Fibroblast of skin of left biceps (primary cell): ENCODE measurements at regions not wholly inside any gene's neighbourhood (a gene's known extent, or its start where the extent isn't known, plus 50 kb on each side); places are given as distances from the start of the nearest gene placed in this dataset.

Experiments
- DNase-seq, 2 experiments: peaks; one replicate each; pipeline ENCODE4 v3.0.0-alpha.2; 2013; ENCODE audit warnings: low read depth in 2 of 2

DNA sequence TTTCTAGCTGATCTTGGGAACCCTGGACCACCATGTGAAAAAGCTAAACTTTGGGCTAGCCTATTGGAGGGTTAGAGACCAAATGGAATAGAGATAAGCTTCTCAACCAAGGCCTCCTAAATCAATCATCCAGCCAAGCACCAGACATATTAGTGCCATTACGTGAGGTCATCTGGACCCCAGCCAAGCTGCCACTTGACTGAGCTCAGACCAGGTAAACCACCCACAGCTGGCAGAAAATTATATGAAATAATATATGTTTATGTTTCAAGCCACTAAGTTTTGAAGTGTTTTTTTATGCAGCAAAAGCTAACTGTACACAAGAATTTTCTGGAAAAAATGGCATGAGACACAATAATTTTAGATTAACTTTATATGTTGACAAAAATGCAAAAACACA, 82.6 kb upstream of the PCGF5 start:
- no peak for DNase-seq

DNA sequence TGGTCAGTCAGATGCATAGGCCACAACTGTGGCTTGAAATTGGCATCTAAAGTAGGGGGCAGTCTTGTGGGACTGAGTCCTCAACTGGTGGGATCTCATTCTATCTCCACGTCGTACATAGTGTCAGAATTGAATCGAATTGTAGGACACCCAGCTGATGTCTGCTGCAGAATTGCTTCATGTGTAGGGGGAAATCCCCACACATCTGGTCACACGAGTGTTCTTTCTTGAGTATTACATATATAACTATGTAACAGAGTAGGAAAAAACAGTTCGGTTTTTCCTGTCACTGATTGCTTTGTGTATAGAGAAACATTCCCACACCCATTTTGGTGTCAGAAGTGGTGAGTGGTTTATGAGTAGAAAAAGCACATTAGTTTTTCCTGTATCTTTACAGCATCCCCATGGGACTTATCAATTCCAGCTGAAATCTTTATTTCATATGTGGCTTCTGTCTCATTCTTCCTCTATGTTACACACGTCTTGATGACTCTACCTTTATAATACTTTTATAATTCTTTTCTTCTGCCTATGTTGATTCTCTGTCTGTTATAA, 79.4 kb upstream of the PCGF5 start:
- DNase-seq, result no peak

DNA sequence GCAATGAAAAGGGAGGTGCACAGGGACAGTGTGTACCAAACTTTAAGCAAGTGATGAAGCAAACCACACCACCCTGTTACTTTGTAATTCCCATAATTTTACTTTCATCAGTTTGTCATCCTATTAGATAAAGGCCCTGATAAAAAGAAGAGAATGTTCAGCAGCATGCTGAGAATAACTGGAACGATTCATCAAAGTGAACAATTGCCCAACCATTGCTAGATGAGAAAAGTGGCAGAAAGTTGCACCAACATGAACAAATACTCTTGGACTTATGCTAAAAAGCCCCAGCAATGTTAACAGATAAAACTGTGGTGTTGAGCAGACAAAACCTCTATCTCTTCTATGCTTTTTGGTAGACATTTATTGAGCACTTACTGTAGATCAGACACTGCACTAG, 75.5 kb upstream of the PCGF5 start:
- no peak for DNase-seq

DNA sequence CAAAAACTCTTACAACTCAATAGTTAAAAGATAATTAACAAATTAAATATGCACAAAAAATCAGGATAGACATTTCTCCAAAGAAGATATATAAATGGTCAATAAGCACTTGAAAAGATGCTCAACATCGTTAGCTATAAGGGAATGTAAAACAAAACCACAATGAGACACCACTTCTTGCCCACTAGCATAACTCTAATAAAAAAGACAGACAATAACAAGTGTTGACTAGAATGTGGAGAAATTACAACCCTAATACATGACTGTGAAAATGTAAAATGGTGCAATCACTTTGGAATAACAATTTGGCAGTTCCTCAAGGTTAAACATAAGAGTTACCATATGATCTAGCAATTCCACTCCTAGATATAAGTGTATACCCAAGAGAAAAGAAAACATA, 74.3 kb upstream of the PCGF5 start:
- DNase-seq, result no peak

DNA sequence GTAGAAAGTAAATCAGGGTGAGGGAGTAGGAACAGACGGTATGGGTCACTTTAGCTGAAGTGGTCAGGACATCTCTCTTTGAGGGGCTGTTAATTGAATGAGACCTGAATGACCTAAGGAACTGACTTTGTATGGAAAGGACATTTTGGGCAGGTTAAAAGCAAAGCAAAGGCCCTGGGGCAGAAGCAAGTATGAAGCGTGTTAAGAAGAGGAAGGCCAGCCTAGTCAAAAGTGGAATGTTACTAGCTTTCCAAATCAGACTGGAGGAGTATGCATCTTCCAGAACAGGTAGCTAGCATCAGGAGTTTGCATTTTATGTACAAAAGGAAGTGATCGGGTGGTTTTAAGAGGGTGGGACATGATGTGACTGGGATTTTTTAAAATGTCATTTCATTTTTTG, 70.9 kb upstream of the PCGF5 start:
- DNase-seq, result no peak

DNA sequence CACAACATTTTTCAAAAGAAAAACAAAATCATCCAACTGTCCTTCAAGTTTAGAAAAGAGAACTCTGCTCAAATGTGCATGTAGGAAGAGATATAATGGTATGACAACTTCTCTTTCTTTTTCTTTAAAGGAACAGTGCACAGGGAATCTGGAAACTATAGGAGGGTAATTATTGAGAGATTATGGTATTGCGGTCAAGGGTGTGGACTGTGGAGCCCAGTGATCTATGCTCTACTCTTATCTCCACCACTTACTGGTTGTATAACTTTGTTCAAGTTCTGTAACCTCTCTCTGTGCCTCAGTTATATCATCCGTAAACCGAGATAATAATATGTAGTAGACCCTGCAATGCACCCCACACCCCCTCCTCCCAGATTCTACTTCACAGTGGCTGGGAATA, 69.8 kb upstream of the PCGF5 start:
- no peak for DNase-seq

DNA sequence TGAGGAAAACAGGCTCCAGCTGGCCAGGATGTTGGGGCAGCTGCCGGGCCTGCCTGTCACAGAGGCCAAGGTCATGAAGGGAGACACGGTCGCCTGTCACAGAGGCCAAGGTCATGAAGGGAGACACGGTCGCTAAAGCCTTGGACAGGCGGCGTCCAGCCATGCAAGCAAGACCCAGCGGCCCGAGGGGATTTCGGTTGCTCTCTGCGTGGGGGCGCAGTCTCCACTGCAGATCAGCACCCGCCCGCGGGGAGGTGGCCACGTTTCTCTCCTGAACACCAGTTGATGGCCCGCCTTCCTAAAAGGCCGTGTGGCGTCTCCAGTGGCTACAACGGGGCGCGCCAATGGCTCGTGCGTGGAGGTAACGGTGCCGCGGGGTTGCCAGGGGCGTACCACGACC, 67.0 kb upstream of the PCGF5 start:
- DNase-seq, result no peak

DNA sequence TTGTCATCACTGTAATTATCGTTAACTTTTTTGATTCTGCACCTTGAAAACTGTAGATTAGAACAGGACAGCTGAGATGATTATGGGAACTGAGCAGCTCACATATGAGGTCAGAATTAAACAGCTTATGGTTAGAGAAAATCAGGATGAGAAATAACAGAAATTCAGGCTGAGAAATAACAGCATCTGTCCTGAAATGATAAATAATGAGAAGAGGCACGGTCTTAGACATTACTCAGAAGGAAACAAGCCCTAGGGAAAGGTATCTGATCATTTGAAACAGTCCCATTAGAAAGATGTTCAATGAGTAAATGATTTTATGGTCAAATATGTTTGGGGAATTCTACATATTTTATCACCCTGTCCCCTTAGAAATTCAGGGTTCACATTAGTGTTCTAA, 65.6 kb upstream of the PCGF5 start:
- no peak for DNase-seq

DNA sequence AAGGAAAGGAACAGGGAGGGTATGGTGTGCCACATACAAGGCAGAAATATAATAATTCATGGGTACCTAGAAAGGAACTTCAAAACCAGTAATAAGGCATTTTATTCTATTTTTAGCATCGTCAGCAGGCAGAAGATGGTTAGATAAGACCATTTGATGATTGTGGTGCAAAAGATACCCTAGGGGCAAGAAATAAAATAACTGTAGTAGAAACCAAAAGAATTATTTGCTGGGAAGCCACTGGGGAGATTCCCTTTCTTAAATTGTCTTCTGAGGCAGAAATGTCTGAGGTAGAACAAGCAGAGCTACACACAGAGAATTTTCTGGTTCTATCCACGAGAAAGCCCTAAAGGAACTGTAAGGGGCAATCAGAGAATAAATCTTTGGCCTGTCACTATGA, 64.3 kb upstream of the PCGF5 start:
- DNase-seq, result no peak

DNA sequence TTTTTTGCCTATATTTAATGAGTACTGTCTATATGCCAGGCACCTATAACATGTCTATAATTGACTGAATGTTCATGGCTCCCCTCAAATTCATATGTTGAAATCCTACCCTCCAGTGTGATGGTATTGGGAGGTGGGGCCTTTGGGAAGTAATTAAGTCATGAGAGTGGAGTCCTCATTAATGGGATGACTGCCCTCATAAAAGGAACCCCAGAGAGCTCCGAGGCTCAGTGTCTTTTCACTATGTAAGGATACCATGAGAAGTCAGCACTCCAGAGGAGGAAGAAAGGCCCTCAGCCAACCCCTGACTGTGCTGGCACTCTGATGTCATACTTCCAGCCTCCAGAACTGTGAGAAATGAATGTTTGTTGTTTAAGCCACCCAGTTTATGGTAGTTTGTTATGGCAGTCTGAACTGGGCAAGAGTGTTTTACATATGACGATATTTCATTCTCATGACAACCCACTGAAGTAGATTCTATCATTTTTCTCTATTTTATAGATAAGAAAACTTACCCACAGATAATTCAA, 61.1 kb upstream of the PCGF5 start:
- no peak for DNase-seq

DNA sequence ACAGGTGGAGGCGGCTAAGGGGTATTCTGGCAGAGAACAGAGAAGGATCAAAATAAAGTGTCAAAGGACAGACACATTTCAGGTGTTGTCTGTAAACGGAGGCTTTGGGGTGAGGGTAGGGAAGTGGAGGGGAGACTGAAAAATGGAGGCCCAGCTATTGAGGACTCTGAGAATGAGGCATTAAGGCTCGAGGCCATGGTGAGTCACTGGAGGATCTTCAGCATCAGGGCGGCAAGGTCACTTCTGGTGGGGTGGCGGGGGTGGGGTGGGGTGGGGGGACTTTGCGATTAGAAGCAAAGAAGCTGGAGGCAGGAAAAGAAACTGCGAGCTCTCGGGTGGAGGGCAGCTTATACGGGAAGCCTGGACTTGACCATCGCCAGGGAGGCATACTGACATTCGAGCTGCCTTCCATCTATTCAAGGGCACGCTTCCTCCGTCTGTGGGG, 58.4 kb upstream of the PCGF5 start:
- no peak for DNase-seq

DNA sequence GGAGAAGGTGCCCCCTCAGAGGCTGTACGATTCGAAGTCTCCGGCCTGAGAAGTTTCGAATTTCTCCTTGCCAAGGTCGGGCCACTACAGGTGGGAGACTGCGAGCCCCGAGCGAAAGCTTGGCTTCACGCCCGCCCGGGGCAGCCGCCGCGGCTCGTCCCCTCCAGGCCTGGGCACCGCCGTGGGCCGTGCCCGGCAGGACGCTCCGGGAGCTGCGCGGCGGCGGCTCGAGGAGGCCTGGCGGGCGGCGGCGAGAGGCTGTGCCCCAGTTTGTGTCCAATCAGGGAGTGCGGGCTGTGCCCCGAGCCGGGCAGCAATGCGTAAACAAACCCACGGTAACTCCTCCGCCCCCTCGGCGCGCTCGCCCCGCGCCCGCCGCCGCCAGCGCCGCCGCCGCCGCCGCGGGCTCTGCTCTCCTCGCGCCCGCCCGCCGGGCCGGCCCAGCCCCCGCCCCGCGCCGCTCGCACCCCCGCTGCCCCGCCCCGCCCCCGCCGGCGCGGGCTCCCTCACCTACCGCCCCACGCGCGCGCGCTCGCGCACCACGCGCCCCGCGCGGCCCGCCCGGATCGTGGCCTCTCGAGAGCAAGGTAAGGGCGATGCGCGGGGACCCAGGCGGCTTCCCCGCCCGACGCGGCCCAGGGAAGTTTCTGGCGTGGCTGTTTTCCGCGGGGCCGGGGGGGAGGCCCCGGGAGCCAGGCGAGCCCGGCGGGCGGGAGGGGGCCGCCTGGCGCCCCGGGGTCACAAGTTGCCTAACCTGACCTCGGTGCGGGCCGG, 57.8 kb upstream of the PCGF5 start:
- no peak for DNase-seq

DNA sequence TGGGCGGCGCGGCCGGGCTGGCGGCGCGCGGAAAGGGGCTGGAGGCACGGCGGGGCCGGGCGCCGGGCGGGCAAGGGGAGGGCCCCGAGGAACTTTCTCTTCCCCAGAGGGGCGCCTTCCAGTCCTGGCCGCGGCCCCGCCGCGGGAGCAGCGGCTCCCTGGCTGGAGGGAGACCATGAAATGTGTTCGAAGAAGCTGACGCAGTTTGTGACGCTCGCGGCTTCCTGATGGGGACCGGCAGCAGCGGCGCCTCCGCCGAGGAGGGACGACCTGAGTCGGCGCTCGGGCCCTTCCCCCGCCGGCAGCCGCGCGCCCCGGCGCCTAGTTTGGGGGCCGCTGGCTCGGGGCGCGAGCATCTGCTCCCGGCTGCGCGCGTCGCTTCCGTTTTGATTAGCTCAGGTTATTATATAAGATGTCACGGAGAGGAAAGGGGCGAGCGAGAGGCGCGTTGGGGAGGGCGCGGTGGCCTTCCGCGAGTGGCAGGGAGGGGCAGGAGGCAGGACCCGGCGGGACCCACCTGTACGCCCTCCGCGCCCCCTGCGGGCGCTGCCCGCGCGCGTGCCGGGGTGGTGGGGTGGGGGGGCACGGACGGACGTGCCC, 57.1 kb upstream of the PCGF5 start:
- DNase-seq, result no peak

DNA sequence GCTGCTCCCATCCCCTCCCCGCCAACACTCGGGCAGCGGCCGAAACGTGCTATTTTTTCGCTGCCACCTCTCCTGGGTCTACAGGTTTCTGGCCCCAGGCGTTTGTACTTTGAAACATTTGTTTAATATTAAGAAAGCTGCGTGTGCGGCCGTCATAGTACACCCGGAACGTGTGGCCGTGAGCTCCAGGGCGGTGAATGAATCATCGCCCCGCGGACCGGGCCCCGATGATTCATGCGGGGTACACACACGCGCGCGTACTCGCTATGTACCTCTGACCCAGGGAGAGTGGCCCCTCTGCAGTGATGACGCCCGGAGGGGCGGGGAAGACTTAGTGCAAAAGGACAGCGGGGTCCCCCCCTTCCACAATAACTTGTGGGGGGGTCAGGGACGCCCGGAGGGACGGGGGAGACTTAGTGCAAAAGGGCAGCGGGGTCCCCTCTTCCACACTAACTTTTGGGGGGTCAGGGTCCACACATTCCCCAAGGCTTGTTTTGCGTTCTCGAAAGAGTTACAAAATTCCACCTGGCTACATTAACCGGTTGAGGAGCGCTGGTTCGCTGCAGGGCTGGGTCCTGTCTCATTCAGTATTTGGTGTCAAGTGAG, 56.5 kb upstream of the PCGF5 start:
- no peak for DNase-seq

DNA sequence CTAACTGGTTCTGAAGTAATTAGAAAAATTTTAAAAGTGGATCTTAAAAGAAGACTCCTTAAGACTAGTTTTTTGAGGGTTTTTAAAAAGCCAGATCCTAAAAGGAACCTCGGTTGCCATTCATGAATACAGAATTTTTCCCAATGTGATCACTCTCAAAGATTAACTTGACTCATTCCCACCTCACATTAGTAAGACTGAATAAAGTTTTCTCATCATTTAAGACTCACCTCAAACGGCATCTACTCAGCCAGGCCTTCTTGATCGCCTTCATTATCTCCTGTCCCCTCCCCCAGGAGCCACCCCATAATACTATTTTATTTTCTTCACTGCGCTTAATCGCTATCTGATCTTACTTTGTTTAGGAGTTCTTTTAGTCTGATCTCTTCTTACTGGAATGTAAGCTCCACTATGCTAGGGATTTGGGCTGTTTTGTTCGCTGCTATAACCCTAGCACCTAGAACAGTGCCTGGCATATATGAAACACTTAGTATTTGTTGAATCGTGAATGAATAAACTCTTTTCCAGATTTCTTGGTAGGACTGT, 55.9 kb upstream of the PCGF5 start:
- no peak for DNase-seq

DNA sequence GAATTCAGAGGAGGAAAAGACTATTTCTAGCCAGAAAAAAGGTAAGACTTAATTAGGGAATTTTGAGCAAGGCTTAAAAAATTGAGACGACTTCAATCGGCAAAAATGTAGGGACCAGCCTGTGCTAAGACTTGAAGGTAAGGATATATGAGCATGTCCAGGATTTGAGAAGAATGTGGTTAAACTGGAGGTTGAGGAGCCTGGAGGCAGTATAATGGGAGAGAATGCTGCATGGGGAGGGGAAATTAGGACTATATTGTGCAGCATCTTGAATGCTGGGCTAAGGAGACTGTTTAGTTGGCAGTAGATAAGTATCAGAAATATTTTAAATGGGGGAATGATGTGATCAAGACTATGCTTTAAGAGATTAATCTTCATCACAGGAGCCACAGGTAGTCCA, 53.1 kb upstream of the PCGF5 start:
- DNase-seq, result no peak

DNA sequence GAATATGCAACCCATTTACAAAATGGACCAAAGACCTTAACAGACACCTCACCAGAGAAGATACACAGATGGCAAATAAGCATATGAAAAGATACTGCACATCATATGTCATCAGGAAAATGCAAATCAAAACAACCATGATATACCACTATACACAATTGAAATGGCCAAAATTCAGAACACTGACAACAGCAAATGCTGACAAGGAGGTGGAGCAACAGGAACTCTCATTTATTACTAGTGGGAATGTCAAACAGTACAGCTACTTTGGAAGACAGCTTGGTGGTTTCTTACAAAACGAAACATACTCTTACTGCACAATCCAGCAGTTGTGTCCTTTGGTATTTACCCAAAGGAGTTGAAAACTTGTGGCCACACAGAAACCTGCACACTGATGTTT, 50.0 kb upstream of the PCGF5 start:
- no peak for DNase-seq
